ENCODE measurements at regions not wholly inside any gene's neighbourhood (a gene's known extent, or its start where the extent isn't known, plus 50 kb on each side); places are given as distances from the start of the nearest gene placed in this dataset.

- Histone ChIP-seq H4K20me1 (replicated peaks; ENCODE audit: control insufficient read depth, insufficient read depth, low read length) (no peaks in the 10 kb centered on the region), H3K9me1 (ENCODE audit: control insufficient read depth, insufficient read depth, low read length) (no peaks in the 10 kb centered on the region), H3K4me2 (ENCODE audit: insufficient read depth, low read length) (no peak overlapping the region), H3K4me1 (replicated peaks in 1 of 2; ENCODE audit: control insufficient read depth in 2 of 2, insufficient read depth in 2 of 2, low read length in 2 of 2) (no peaks in the 10 kb centered on the region), H3K79me2 (ENCODE audit: control insufficient read depth, insufficient read depth, low read length) (no peaks in the 10 kb centered on the region), H3K27ac (ENCODE audit: extremely low read depth, low read depth, low read length) (no peak overlapping the region), H3K9ac (ENCODE audit: insufficient read depth in 1 of 2, low read depth in 2 of 2, low read length in 2 of 2) (no peak overlapping the region), H3K27me3 (ENCODE audit: control insufficient read depth in 2 of 2, insufficient read depth in 2 of 2, low read length in 2 of 2) (peaks cover 4 to 18% of the 10 kb centered on the region in 2 experiments; a peak in 2 of 5 replicates), H3K4me3 (no peak overlapping the region), H3K9me3 (replicated peaks; ENCODE audit: control insufficient read depth, insufficient read depth, low read depth, low read length) (no peaks in the 10 kb centered on the region), H3K36me3 (ENCODE audit: control insufficient read depth, insufficient read depth, low read length) (no peaks in the 10 kb centered on the region), H2AFZ (ENCODE audit: low read depth, low read length) (no peak overlapping the region)
- no TSS peak for BruUV-seq (replicated peaks)
- POLR2A ChIA-PET = no interaction called here
- intact Hi-C loops (cut with micrococcal nuclease) = no loop called here
- FAIRE-seq (peak; percentile 11), DNase-seq (ENCODE audit: extremely low read depth in 1 of 4, low spot score in 3 of 4) (no peak), ATAC-seq (no peak)
- in situ Hi-C loops (cut with MboI) = no loop called here
- CTCF ChIA-PET (ENCODE audit: low intra/inter-chr PET ratio) = no interaction called here
- TF ChIP-seq MEIS2 (IDR thresholded peaks at IDR 0.05; ENCODE audit: partially characterized antibody) = no peak
- TF ChIP-seq ZNF75A (CRISPR knock-in tag; IDR thresholded peaks at IDR 0.05) = no peak
- TF ChIP-seq SPI1 (IDR thresholded peaks at IDR 0.05; ENCODE audit: borderline replicate concordance, low read depth, low read length) = no peak
- TF ChIP-seq ZNF316 (IDR thresholded peaks at IDR 0.05) = no peak
- no peak for TF ChIP-seq FOSL1 (tag; conservative IDR thresholded peaks at IDR 0.05)
- no peak for TF ChIP-seq EGR1 (conservative IDR thresholded peaks at IDR 0.05)
- no peak for TF ChIP-seq NR0B1 (IDR thresholded peaks at IDR 0.05; ENCODE audit: partially characterized antibody)
- no peak for TF ChIP-seq ZNF197 (CRISPR knock-in tag; IDR thresholded peaks at IDR 0.05; ENCODE audit: low read depth)
- no peak for TF ChIP-seq TSHZ1 (CRISPR knock-in tag; IDR thresholded peaks at IDR 0.05)
Observed at GRCh38 chr5:112642885-112643284, 94.8 kb upstream of the APC start.
